ENCODE measurements at regions not wholly inside any gene's neighbourhood (a gene's known extent, or its start where the extent isn't known, plus 50 kb on each side); places are given as distances from the start of the nearest gene placed in this dataset.

DNA sequence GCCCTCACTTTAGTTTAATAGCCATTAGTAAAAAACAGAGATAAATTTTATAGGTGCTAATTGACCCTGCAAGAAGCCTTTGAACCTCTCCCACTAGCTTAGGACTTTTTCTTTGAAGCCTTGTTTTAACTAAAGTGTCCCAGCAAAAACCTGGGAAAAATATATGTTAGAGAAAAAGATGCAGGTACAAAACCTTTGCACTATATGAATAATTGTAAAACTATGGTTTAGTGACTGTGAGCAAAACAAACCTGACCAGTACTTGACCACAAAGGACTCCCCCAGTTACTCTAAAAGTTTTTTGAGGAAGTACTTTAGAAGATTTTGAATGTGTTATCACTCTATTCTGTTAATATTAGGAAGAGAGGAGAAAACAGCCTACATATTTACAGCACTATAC lies 123.3 kb upstream of the TP63 start:
- Histone ChIP-seq H3K4me3 (ENCODE audit: control insufficient read depth in 1 of 7, extremely low read depth in 1 of 7, insufficient read depth in 4 of 7, low read depth in 2 of 7, low read length in 6 of 7) (no peak overlapping the region), H3K36me3 (ENCODE audit: control insufficient read depth in 4 of 4, insufficient read depth in 4 of 4, low read length in 3 of 4) (no peaks in the 10 kb centered on the region), H3K27me3 (replicated peaks in 2 of 5; ENCODE audit: control insufficient read depth in 4 of 5, insufficient read depth in 5 of 5, low read length in 4 of 5) (peaks cover 0 to 30% (median 10%) of the 10 kb centered on the region in 5 experiments), H3K4me1 (ENCODE audit: control extremely low read depth in 1 of 4, control insufficient read depth in 4 of 4, insufficient read depth in 4 of 4, low read length in 3 of 4) (peaks cover 0 to 7% (median 0%) of the 10 kb centered on the region in 4 experiments), H3K9me3 (ENCODE audit: control extremely low read depth in 1 of 5, control insufficient read depth in 4 of 5, insufficient read depth in 2 of 5, low read depth in 1 of 5, low read length in 4 of 5) (no peaks in the 10 kb centered on the region), H3K27ac (ENCODE audit: insufficient read depth in 1 of 2, low read depth in 1 of 2, low read length in 2 of 2, poor library complexity in 1 of 2, severe bottlenecking in 2 of 2) (no peak overlapping the region)
- DNase-seq = peak in 2 of 3 donors; percentile 28 to 34
- CTCF ChIA-PET = interaction anchor here (1.1 kb wide), 1 partner anchor 13 kb away, joined by 3 read pairs; no protein-coding TSS in a partner anchor
- POLR2A ChIA-PET = no interaction called here

- ChIA-PET POLR2A (no interaction called here), CTCF (no interaction called here)
- Histone ChIP-seq H3K27ac (ENCODE audit: insufficient read depth in 1 of 2, low read depth in 1 of 2, low read length in 2 of 2, poor library complexity in 1 of 2, severe bottlenecking in 2 of 2) (no peak overlapping the region), H3K4me1 (ENCODE audit: control extremely low read depth in 1 of 4, control insufficient read depth in 4 of 4, insufficient read depth in 4 of 4, low read length in 3 of 4) (peaks cover 0 to 7% (median 0%) of the 10 kb centered on the region in 4 experiments), H3K27me3 (replicated peaks in 2 of 5; ENCODE audit: control insufficient read depth in 4 of 5, insufficient read depth in 5 of 5, low read length in 4 of 5) (peaks cover 0 to 32% (median 7%) of the 10 kb centered on the region in 5 experiments), H3K4me3 (ENCODE audit: control insufficient read depth in 1 of 7, extremely low read depth in 1 of 7, insufficient read depth in 4 of 7, low read depth in 2 of 7, low read length in 6 of 7) (no peak overlapping the region), H3K9me3 (ENCODE audit: control extremely low read depth in 1 of 5, control insufficient read depth in 4 of 5, insufficient read depth in 2 of 5, low read depth in 1 of 5, low read length in 4 of 5) (no peaks in the 10 kb centered on the region), H3K36me3 (ENCODE audit: control insufficient read depth in 4 of 4, insufficient read depth in 4 of 4, low read length in 3 of 4) (no peaks in the 10 kb centered on the region)
- WGBS (ENCODE audit: insufficient coverage) = 86% methylated on average over 1 of the region's 3 CpGs
- no peak for DNase-seq
Observed at GRCh38 chr3:189508784-189509501, 122.2 kb upstream of the TP63 start.

GRCh38 chr3:189512039-189512438 lies 119.2 kb upstream of the TP63 start:
- H3K36me3 ChIP-seq (ENCODE audit: control insufficient read depth in 4 of 4, insufficient read depth in 4 of 4, low read length in 3 of 4) = no peaks in the 10 kb centered on the region
- ChIA-PET POLR2A (interaction anchor here (1.5 kb wide), 1 partner anchor 16 kb away, joined by 3 read pairs; no protein-coding TSS in a partner anchor), CTCF (interaction anchor here (0.6 to 1.5 kb wide), 3 partner anchors 10 to 384 kb away, joined by 3 to 4 read pairs (median 4); no protein-coding TSS in a partner anchor)
- H3K4me3 ChIP-seq (ENCODE audit: control insufficient read depth in 1 of 7, extremely low read depth in 1 of 7, insufficient read depth in 4 of 7, low read depth in 2 of 7, low read length in 6 of 7) = no peak overlapping the region
- H3K4me1 ChIP-seq (ENCODE audit: control extremely low read depth in 1 of 4, control insufficient read depth in 4 of 4, insufficient read depth in 4 of 4, low read length in 3 of 4) = peaks cover 0 to 7% (median 0%) of the 10 kb centered on the region in 4 experiments
- WGBS (ENCODE audit: insufficient coverage) = 0% methylated on average over 1 of the region's 1 CpG
- H3K27me3 ChIP-seq (replicated peaks in 2 of 5; ENCODE audit: control insufficient read depth in 4 of 5, insufficient read depth in 5 of 5, low read length in 4 of 5) = peaks cover 0 to 24% (median 7%) of the 10 kb centered on the region in 5 experiments
- peak; percentile 10 to 52 (median 26) for DNase-seq
- H3K27ac ChIP-seq (ENCODE audit: insufficient read depth in 1 of 2, low read depth in 1 of 2, low read length in 2 of 2, poor library complexity in 1 of 2, severe bottlenecking in 2 of 2) = no peak overlapping the region
- peaks cover 0 to 6% (median 0%) of the 10 kb centered on the region in 5 experiments for H3K9me3 ChIP-seq (ENCODE audit: control extremely low read depth in 1 of 5, control insufficient read depth in 4 of 5, insufficient read depth in 2 of 5, low read depth in 1 of 5, low read length in 4 of 5)

DNA sequence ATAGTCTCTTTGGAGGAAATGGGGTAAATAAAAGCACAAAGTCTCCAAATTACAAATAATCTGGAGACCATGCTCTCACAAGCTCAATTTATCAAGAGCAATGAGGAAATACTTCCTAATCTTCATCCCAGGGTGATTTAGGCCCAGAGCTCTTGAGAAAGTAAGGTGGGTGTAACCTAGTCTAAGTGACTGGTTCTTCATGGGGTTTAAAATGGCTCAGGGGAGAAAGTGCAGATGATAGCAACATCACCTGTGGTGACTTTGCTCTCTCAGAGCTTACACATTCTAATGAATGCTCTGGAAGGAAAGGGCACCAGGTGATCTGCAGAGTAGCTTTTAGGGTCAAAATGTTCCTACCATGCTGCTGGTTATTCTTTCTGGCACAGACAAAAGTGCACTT lies 118.4 kb upstream of the TP63 start:
- Histone ChIP-seq H3K9me3 (ENCODE audit: control extremely low read depth in 1 of 5, control insufficient read depth in 4 of 5, insufficient read depth in 2 of 5, low read depth in 1 of 5, low read length in 4 of 5) (peaks cover 0 to 14% (median 3%) of the 10 kb centered on the region in 5 experiments), H3K4me1 (ENCODE audit: control extremely low read depth in 1 of 4, control insufficient read depth in 4 of 4, insufficient read depth in 4 of 4, low read length in 3 of 4) (peaks cover 0 to 7% (median 0%) of the 10 kb centered on the region in 4 experiments), H3K27ac (ENCODE audit: insufficient read depth in 1 of 2, low read depth in 1 of 2, low read length in 2 of 2, poor library complexity in 1 of 2, severe bottlenecking in 2 of 2) (no peak overlapping the region), H3K4me3 (ENCODE audit: control insufficient read depth in 1 of 7, extremely low read depth in 1 of 7, insufficient read depth in 4 of 7, low read depth in 2 of 7, low read length in 6 of 7) (no peak overlapping the region), H3K36me3 (ENCODE audit: control insufficient read depth in 4 of 4, insufficient read depth in 4 of 4, low read length in 3 of 4) (no peaks in the 10 kb centered on the region), H3K27me3 (replicated peaks in 2 of 5; ENCODE audit: control insufficient read depth in 4 of 5, insufficient read depth in 5 of 5, low read length in 4 of 5) (peaks cover 0 to 21% (median 7%) of the 10 kb centered on the region in 5 experiments)
- ChIA-PET CTCF (interaction anchor here (0.6 to 1.5 kb wide), 2 partner anchors 12 to 1832 kb away, joined by 3 to 4 read pairs; no protein-coding TSS in a partner anchor), POLR2A (no interaction called here)
- DNase-seq = no peak

DNA sequence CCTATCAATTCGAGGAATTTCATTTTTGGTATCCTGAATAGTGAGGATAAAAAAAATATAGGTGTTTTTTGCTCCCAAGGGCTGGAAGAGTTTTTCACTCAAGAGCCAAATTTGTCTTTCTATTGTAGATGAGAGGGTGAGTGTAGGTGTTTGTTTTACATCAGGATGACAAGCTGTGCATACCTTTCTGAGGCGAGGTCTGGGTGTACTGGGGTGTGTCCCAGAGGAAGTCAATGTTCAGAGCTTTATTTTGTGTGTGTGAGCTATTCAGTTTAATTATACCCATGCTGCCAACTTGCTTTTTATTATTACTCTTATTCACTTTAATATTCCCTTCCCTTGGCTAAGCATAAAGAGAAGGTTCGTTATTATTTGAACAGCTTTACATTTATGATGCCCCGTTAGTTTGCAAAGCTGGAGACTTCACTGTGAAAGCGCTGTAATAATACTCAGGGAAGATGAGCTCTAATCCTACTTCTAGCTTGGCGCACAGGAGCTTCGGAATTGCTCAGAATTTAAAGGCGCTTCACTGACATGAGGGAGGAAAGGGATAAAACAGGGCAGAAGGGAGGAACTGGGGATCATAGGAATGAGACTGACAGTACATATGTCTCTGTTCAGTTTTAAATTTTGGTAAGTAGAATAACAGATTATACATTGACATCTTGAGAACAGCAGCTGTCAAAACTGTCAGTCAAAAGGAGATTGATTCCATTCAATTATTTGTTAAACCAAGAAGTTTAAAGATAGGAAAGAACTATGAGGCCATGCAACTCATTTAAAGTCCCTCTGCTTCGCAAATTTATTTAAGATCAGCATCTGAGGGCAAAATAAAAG lies 117.7 kb upstream of the TP63 start:
- Histone ChIP-seq H3K27ac (ENCODE audit: insufficient read depth in 1 of 2, low read depth in 1 of 2, low read length in 2 of 2, poor library complexity in 1 of 2, severe bottlenecking in 2 of 2) (no peak overlapping the region), H3K4me3 (ENCODE audit: control insufficient read depth in 1 of 7, extremely low read depth in 1 of 7, insufficient read depth in 4 of 7, low read depth in 2 of 7, low read length in 6 of 7) (no peak overlapping the region), H3K36me3 (ENCODE audit: control insufficient read depth in 4 of 4, insufficient read depth in 4 of 4, low read length in 3 of 4) (no peaks in the 10 kb centered on the region), H3K9me3 (ENCODE audit: control extremely low read depth in 1 of 5, control insufficient read depth in 4 of 5, insufficient read depth in 2 of 5, low read depth in 1 of 5, low read length in 4 of 5) (peaks cover 0 to 19% (median 3%) of the 10 kb centered on the region in 5 experiments), H3K27me3 (replicated peaks in 2 of 5; ENCODE audit: control insufficient read depth in 4 of 5, insufficient read depth in 5 of 5, low read length in 4 of 5) (peaks cover 0 to 20% (median 7%) of the 10 kb centered on the region in 5 experiments), H3K4me1 (ENCODE audit: control extremely low read depth in 1 of 4, control insufficient read depth in 4 of 4, insufficient read depth in 4 of 4, low read length in 3 of 4) (peaks cover 0 to 2% (median 0%) of the 10 kb centered on the region in 4 experiments)
- CTCF ChIA-PET = interaction anchor here (1.5 kb wide), 1 partner anchor 12 kb away, joined by 4 read pairs; no protein-coding TSS in a partner anchor
- POLR2A ChIA-PET = no interaction called here
- WGBS (ENCODE audit: insufficient coverage) = 98% methylated on average over 7 of the region's 9 CpGs
- DNase-seq = no peak

- ChIA-PET CTCF (no interaction called here), POLR2A (no interaction called here)
- peaks cover 0 to 24% (median 4%) of the 10 kb centered on the region in 5 experiments for H3K9me3 ChIP-seq (ENCODE audit: control extremely low read depth in 1 of 5, control insufficient read depth in 4 of 5, insufficient read depth in 2 of 5, low read depth in 1 of 5, low read length in 4 of 5)
- H3K36me3 ChIP-seq (ENCODE audit: control insufficient read depth in 4 of 4, insufficient read depth in 4 of 4, low read length in 3 of 4) = no peaks in the 10 kb centered on the region
- H3K4me1 ChIP-seq (ENCODE audit: control extremely low read depth in 1 of 4, control insufficient read depth in 4 of 4, insufficient read depth in 4 of 4, low read length in 3 of 4) = peaks cover 0 to 2% (median 0%) of the 10 kb centered on the region in 4 experiments
- no peak for DNase-seq
- no peak overlapping the region for H3K27ac ChIP-seq (ENCODE audit: insufficient read depth in 1 of 2, low read depth in 1 of 2, low read length in 2 of 2, poor library complexity in 1 of 2, severe bottlenecking in 2 of 2)
- H3K4me3 ChIP-seq (ENCODE audit: control insufficient read depth in 1 of 7, extremely low read depth in 1 of 7, insufficient read depth in 4 of 7, low read depth in 2 of 7, low read length in 6 of 7) = no peak overlapping the region
- H3K27me3 ChIP-seq (replicated peaks in 2 of 5; ENCODE audit: control insufficient read depth in 4 of 5, insufficient read depth in 5 of 5, low read length in 4 of 5) = peaks cover 0 to 10% (median 4%) of the 10 kb centered on the region in 5 experiments
- whole genome bisulfite sequencing (ENCODE audit: insufficient coverage) = 90% methylated on average over 2 of the region's 3 CpGs
Observed at GRCh38 chr3:189516039-189516438, 115.2 kb upstream of the TP63 start.

Data from common myeloid progenitor, CD34-positive (primary cell).